KMS-11 (cell line): ENCODE measurements at regions not wholly inside any gene's neighbourhood (a gene's known extent, or its start where the extent isn't known, plus 50 kb on each side); places are given as distances from the start of the nearest gene placed in this dataset.

Source experiments
- H2AFZ ChIP-seq: fragments of 200-600 bp; sonication (generic); 2 replicates; pipeline ENCODE4 v1.6.1; 2016; ENCODE audit warnings: antibody characterized with exemption, mixed run types, low read depth
- H3K27ac ChIP-seq: fragments of 200-600 bp; sonication (generic); 2 replicates; pipeline ENCODE4 v1.6.1; 2016; ENCODE audit warnings: mild to moderate bottlenecking, mixed run types
- H3K27me3 ChIP-seq: fragments of 200-600 bp; sonication (generic); 2 replicates; pipeline ENCODE4 v1.6.1; 2017; ENCODE audit warnings: mild to moderate bottlenecking, low read depth, mixed run types, moderate library complexity; ENCODE audit not compliant: insufficient read depth
- H3K36me3 ChIP-seq: fragments of 200-600 bp; sonication (generic); 2 replicates; pipeline ENCODE4 v1.6.1; 2017; ENCODE audit warnings: mild to moderate bottlenecking, mixed run types; ENCODE audit not compliant: insufficient read depth
- H3K4me1 ChIP-seq: fragments of 200-600 bp; sonication (generic); 2 replicates; pipeline ENCODE4 v1.6.1; 2016; ENCODE audit warnings: mild to moderate bottlenecking, low read depth, mixed run types; ENCODE audit not compliant: poor library complexity, severe bottlenecking
- H3K4me2 ChIP-seq: fragments of 200-600 bp; sonication (generic); 2 replicates; pipeline ENCODE4 v1.7.0; 2016; ENCODE audit warnings: mild to moderate bottlenecking, mixed run types
- H3K4me3 ChIP-seq: fragments of 200-600 bp; sonication (generic); IDR thresholded peaks from 2 replicates; pipeline ENCODE4 v1.6.1; 2017; ENCODE audit warnings: low read depth, low read length, mixed read lengths; ENCODE audit not compliant: insufficient read depth
- H3K79me2 ChIP-seq: fragments of 200-600 bp; sonication (generic); 2 replicates; pipeline ENCODE4 v1.6.1; 2016; ENCODE audit warnings: low read depth, mixed run types; ENCODE audit not compliant: insufficient read depth
- H3K9ac ChIP-seq: fragments of 200-600 bp; sonication (generic); 2 replicates; pipeline ENCODE4 v1.6.1; 2016; ENCODE audit warnings: mild to moderate bottlenecking, mixed run types
- H4K20me1 ChIP-seq: fragments of 200-600 bp; sonication (generic); 2 replicates; pipeline ENCODE4 v1.6.1; 2016; ENCODE audit warnings: mild to moderate bottlenecking, mixed run types; ENCODE audit not compliant: insufficient read depth
- CTCF ChIP-seq: fragments of 200-600 bp; sonication (generic); conservative IDR thresholded peaks from 2 replicates; pipeline ENCODE4 v1.6.1; 2017; ENCODE audit warnings: low read depth, mild to moderate bottlenecking, antibody characterized with exemption, low read length, moderate library complexity, mixed read lengths

- Histone ChIP-seq H3K4me2 (no peak overlapping the region), H3K9ac (no peak overlapping the region), H3K79me2 (no peaks in the 10 kb centered on the region), H3K27ac (no peak overlapping the region), H4K20me1 (no peaks in the 10 kb centered on the region), H3K4me3 (no peak overlapping the region), H3K4me1 (no peaks in the 10 kb centered on the region), H3K27me3 (no peaks in the 10 kb centered on the region), H3K36me3 (no peaks in the 10 kb centered on the region), H2AFZ (no peak overlapping the region)
- no peak for TF ChIP-seq CTCF
These were observed 403.2 kb downstream of the SAMD5 start for GRCh38 chr6:147911686-147912085.

GRCh38 chr6:147922799-147923198, 414.3 kb downstream of the SAMD5 start:
- Histone ChIP-seq H3K4me3 (no peak overlapping the region), H3K4me1 (no peaks in the 10 kb centered on the region), H4K20me1 (no peaks in the 10 kb centered on the region), H3K27ac (no peak overlapping the region), H2AFZ (no peak overlapping the region), H3K9ac (no peak overlapping the region), H3K36me3 (no peaks in the 10 kb centered on the region), H3K4me2 (no peak overlapping the region), H3K27me3 (no peaks in the 10 kb centered on the region), H3K79me2 (no peaks in the 10 kb centered on the region)
- TF ChIP-seq CTCF, result no peak

GRCh38 chr6:147924598-147924997, 416.1 kb downstream of the SAMD5 start:
- H3K36me3 ChIP-seq, result no peaks in the 10 kb centered on the region
- H3K79me2 ChIP-seq, result no peaks in the 10 kb centered on the region
- no peaks in the 10 kb centered on the region for H4K20me1 ChIP-seq
- H3K27ac ChIP-seq, result no peak overlapping the region
- H3K27me3 ChIP-seq, result no peaks in the 10 kb centered on the region
- no peak for TF ChIP-seq CTCF
- H3K9ac ChIP-seq, result no peak overlapping the region
- no peaks in the 10 kb centered on the region for H3K4me1 ChIP-seq
- H3K4me2 ChIP-seq, result no peak overlapping the region
- H3K4me3 ChIP-seq, result no peak overlapping the region
- H2AFZ ChIP-seq, result no peak overlapping the region

GRCh38 chr6:147925826-147926225, 416.8 kb upstream of the SASH1 start:
- Histone ChIP-seq H3K36me3 (no peaks in the 10 kb centered on the region), H3K9ac (no peak overlapping the region), H3K4me3 (no peak overlapping the region), H3K4me1 (no peaks in the 10 kb centered on the region), H3K27me3 (no peaks in the 10 kb centered on the region), H2AFZ (no peak overlapping the region), H4K20me1 (no peaks in the 10 kb centered on the region), H3K27ac (no peak overlapping the region), H3K4me2 (no peak overlapping the region), H3K79me2 (no peaks in the 10 kb centered on the region)
- TF ChIP-seq CTCF, result no peak

GRCh38 chr6:147930745-147931144, 411.9 kb upstream of the SASH1 start:
- Histone ChIP-seq H3K79me2 (no peaks in the 10 kb centered on the region), H3K9ac (no peak overlapping the region), H3K4me3 (no peak overlapping the region), H4K20me1 (no peaks in the 10 kb centered on the region), H3K27me3 (no peaks in the 10 kb centered on the region), H3K4me1 (no peaks in the 10 kb centered on the region), H3K4me2 (no peak overlapping the region), H3K27ac (no peak overlapping the region), H2AFZ (no peak overlapping the region), H3K36me3 (no peaks in the 10 kb centered on the region)
- no peak for TF ChIP-seq CTCF
